Fibroblast of pulmonary artery (primary cell): ENCODE measurements at regions not wholly inside any gene's neighbourhood (a gene's known extent, or its start where the extent isn't known, plus 50 kb on each side); places are given as distances from the start of the nearest gene placed in this dataset.

Source experiments
- DNase-seq: peaks from one replicate; pipeline ENCODE4 v3.0.0-alpha.2; 2010; ENCODE audit warnings: low read depth
- H3K4me3 ChIP-seq: replicated peaks from 2 replicates; pipeline ENCODE4 v1.5.1; 2011; ENCODE audit warnings: low read depth, mild to moderate bottlenecking, control low read depth, low read length, moderate library complexity
- TF ChIP-seq, protein P1 (sequence below): IDR thresholded peaks from 2 replicates; pipeline ENCODE4 v1.5.1; 2011; ENCODE audit warnings: mild to moderate bottlenecking, control low read depth, low read length, inconsistent platforms; ENCODE audit errors: missing control alignments

DNA sequence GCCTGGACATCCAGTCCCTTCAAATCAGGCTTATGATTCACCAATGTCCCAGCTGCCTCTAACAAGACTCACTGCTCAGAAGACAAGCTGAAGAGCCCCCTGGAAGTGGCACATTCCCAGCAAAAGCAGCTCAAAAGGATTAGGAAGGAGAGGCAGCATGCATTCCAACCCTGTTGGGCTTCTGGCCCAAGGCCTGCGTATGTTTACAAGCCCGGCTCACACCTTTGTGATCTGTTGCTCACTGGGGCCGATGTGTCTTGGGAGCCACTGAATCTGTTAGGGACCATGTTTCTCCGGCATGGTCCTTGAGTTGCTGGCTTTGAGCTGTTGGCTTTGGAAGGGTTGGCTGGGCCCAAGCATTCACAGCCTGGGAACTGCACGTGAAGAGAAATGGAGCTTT lies 81.2 kb upstream of the C1orf174 start:
- DNase-seq: no peak
- H3K4me3 ChIP-seq: no peak overlapping the region
- TF ChIP-seq, protein P1, sequence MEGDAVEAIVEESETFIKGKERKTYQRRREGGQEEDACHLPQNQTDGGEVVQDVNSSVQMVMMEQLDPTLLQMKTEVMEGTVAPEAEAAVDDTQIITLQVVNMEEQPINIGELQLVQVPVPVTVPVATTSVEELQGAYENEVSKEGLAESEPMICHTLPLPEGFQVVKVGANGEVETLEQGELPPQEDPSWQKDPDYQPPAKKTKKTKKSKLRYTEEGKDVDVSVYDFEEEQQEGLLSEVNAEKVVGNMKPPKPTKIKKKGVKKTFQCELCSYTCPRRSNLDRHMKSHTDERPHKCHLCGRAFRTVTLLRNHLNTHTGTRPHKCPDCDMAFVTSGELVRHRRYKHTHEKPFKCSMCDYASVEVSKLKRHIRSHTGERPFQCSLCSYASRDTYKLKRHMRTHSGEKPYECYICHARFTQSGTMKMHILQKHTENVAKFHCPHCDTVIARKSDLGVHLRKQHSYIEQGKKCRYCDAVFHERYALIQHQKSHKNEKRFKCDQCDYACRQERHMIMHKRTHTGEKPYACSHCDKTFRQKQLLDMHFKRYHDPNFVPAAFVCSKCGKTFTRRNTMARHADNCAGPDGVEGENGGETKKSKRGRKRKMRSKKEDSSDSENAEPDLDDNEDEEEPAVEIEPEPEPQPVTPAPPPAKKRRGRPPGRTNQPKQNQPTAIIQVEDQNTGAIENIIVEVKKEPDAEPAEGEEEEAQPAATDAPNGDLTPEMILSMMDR: no peak

DNA sequence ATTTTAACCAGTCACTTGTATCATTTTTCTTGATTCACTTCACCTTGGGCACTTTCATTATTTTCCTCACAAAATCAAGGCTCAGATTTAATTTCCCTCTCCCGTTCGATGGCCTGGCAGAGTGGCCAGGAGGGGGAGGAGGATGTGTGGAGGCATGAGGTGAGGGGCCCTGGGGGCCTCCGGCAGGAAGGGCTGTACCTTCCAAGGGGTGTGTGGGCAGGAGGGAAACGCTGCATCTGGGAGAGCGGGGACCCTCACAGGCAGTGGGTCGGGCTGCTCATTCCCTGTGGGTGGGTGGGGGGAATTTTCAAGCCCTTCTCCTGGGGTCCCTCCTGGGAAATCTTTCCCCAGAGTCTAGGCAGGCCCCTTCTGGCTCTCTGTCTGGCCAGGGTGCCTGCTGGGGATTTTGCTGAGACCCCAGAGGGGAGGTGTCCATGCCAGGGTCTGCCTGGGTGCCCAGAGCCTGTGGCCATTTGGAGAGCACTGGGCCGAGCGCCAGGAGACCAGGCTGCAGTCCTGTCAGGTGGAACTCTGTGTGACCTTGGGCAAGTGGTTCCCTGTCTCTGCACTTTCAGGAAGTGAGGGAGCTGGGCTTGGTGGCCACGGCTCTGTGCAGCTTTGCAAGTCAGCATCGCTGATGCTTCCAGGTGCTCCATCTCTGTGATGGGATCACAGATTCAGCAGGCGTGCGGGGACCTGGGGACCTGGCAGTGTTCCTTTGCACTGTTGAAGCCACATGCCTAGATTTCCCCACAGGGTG lies 81.9 kb upstream of the C1orf174 start:
- TF ChIP-seq, protein P1: no peak
- no peak overlapping the region for H3K4me3 ChIP-seq
- DNase-seq: no peak

- H3K4me3 ChIP-seq: no peak overlapping the region
- no peak for DNase-seq
- TF ChIP-seq, protein P1: no peak
These were observed 83.1 kb upstream of the C1orf174 start for GRCh38 chr1:3983181-3983580.

DNA sequence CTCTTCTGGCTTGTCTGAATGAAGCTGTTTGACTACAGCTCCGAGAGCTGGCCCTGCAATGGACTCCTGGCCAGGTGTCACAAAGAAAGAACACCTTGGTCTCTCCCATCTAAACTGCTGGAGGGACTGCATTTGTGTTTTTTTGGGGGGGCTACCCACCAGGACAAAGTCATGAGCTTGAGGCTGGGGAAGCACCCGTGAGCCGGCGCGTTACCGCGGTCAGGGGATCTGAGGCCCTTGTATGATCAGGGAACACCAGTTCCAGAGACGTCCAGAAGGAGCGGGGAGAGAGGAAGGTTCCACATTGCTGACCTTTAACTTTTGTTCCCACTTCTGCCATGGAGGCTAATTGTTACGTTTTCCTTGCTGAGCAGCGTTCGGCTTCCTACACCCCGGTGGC lies 84.5 kb upstream of the C1orf174 start:
- no peak for DNase-seq

DNA sequence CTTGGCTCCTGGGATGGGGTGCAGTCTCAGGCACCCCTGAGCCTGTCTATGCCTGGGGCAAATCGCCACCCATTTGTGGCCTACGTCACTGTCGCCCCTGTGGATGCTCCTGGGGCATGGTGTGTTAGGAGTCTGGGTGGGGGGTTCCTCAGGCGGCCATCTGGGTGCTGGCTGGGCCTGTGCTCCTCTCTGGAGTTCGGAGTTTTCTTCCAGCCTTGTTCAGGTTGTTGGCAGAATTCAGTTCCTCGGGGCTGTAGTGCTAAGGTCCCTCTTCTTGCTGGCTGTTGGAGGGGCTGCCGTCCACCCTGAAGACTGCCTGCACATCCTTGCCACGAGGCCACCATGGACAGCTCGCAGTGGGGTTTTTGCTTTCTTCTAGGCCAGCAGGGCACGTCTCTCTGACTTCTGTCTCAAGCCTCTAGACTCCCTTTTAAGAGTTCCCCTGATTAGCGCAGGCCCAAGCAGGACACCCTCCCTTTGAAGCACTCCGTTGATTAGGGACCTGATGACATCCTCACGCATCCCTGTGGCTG lies 86.7 kb upstream of the C1orf174 start:
- no peak for DNase-seq
- TF ChIP-seq, protein P1: no peak
- no peak overlapping the region for H3K4me3 ChIP-seq

More for the DNA sequence above, 84.5 kb upstream of the C1orf174 start:
- H3K4me3 ChIP-seq: no peak overlapping the region
- TF ChIP-seq, protein P1: no peak

DNA sequence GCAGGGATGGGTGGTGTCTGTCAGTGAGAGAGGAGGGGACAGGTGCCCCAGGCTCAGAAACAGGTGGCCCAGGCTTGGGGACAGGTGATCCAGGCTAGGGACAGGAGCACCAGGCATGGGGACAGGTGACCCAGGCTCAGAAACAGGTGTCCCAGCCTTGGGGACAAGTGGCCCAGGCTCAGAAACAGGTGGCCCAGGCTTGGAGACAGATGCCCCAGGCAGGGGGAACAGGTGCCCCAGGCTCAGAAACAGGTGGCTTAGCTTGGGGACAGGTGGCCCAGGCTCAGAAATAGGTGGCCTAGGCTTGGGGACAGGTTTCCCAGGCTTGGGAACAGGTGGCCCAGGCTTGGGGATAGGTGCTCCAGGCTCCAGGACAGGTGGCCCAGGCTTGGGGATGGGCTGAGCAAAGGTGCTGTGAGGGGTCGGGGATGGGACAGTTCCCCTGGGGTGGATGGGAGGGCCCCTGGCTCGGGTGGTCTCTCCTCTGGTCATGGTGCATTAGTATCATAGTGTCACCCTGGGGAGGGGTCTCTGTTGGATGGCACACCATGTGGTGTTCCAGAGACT lies 87.7 kb upstream of the C1orf174 start:
- DNase-seq: no peak
- H3K4me3 ChIP-seq: no peak overlapping the region
- TF ChIP-seq, protein P1: no peak
